Psoas muscle (tissue), 7 donors: ENCODE measurements at regions not wholly inside any gene's neighbourhood (a gene's known extent, or its start where the extent isn't known, plus 50 kb on each side); places are given as distances from the start of the nearest gene placed in this dataset.

Experiments used
- ATAC-seq, 4 donors: fragments of 200-7000 bp; cut with Tn5 transposase; one replicate each; pipeline ENCODE4 v1.9.1; 2020; ENCODE audit warnings: moderate library complexity in 3 of 4, mild to moderate bottlenecking in 2 of 4
- DNase-seq, 2 donors: peaks; one replicate each; pipeline ENCODE4 v3.0.0-alpha.2; 2020
- H3K27ac ChIP-seq: fragments of 200-600 bp; one replicate; pipeline ENCODE4 v1.8.0; 2022
- H3K27me3 ChIP-seq, 3 donors: fragments of 200-600 bp in 1 of 3; one replicate each; pipeline versions ENCODE4 v1.6.1 to v1.8.0; 2013 to 2022; ENCODE audit warnings: low read length in 2 of 3, mild to moderate bottlenecking in 2 of 3, moderate library complexity in 1 of 3; ENCODE audit not compliant: insufficient read depth in 3 of 3
- H3K36me3 ChIP-seq, 2 donors: fragments of 200-600 bp in 1 of 2; one replicate each; pipeline versions ENCODE4 v1.6.1 to v1.8.0; 2013 to 2022; ENCODE audit warnings: low read depth in 1 of 2, mild to moderate bottlenecking in 1 of 2, moderate library complexity in 1 of 2; ENCODE audit not compliant: insufficient read depth in 1 of 2
- H3K4me1 ChIP-seq: fragments of 200-600 bp; one replicate; pipeline ENCODE4 v1.8.0; 2022
- H3K4me3 ChIP-seq: fragments of 200-600 bp; one replicate; pipeline ENCODE4 v1.8.0; 2022; ENCODE audit warnings: mild to moderate bottlenecking
- H3K9me3 ChIP-seq: fragments of 200-600 bp; one replicate; pipeline ENCODE4 v1.8.0; 2022
- CTCF ChIP-seq: fragments of 200-600 bp; IDR thresholded peaks from one replicate; pipeline ENCODE4 v1.8.0; 2022; ENCODE audit warnings: antibody characterized with exemption
- WGBS, 3 donors: extraction: QIAGEN DNeasy Blood & Tissue Kit; methylation state at CpG; one replicate each; pipeline versions ENCODE4 v1.1.6 to v1.1.7; 2013; 5-methylcytosine and 5-hydroxymethylcytosine counted together
- intact Hi-C, 2 donors: fragments of 100-400 bp; cut with DNase I; formaldehyde crosslinking; loops; one replicate each; pipeline versions ENCODE4 v1.11.0 to v1.14.2; 2022
- donor health status: healthy with polysubstance abuse.
- donor health status: DM: no; HTN: no; CAD: no; lungs with moderate emphysema.
- donor health status: Bipolar disorder and iron deficiency.
- donor health status: healthy.
- donor health status: DM: yes; HTN: yes; CAD: no.
- donor health status: DM: no; HTN: no; CAD: no.
- donor health status: DM: yes; HTN: yes; CAD: no.

DNA sequence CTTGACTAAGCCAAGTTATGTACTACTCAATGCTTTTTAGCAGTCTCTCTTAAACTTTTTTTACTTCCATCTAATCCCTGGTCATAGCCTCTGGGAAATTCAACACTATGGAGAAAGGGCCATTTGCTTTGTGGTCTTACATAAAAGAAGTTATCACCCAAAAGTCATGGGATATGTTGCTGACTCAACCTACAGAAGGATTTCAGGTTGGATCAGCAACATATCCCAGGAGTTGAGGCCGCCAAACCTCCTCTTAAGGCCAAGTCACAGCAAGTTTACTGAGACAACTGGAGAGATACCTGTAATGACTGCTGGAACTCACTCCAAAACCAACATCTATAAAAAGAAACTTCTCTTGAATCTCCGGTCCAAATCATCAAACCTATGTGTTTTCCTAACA, 141.1 kb downstream of the IRS1 start:
- H3K27ac ChIP-seq = peak overlapping the region; percentile 89
- DNase-seq = no peak
- 14 to 38% (median 30%) methylated on average over 2 of the region's 2 CpGs for WGBS, 3 donors

GRCh38 chr2:226657340-226658053, 142.1 kb downstream of the IRS1 start:
- DNase-seq (no peak), ATAC-seq (no peak)
- Histone ChIP-seq H3K4me1 (peaks cover 30% of the 10 kb centered on the region), H3K27ac (peak overlapping the region; percentile 89), H3K27me3 (no peaks in the 10 kb centered on the region), H3K9me3 (no peaks in the 10 kb centered on the region), H3K4me3 (no peak overlapping the region), H3K36me3 (no peaks in the 10 kb centered on the region)
- whole genome bisulfite sequencing, 3 donors = 94 to 99% (median 96%) methylated on average over 6 of the region's 6 CpGs
- TF ChIP-seq CTCF = no peak
- intact Hi-C loops = loop anchor here in 1 of 2 donors (2.0 to 10.0 kb wide), 4 partner anchors 139 to 523 kb away; no protein-coding TSS in a partner anchor

More for the DNA sequence above, 141.1 kb downstream of the IRS1 start:
- intact Hi-C loops = loop anchor here in 1 of 2 donors (2.0 to 10.0 kb wide), 4 partner anchors 138 to 524 kb away; no protein-coding TSS in a partner anchor
- H3K4me3 ChIP-seq = no peak overlapping the region
- H3K4me1 ChIP-seq = peaks cover 28% of the 10 kb centered on the region
- no peak for TF ChIP-seq CTCF
- H3K27me3 ChIP-seq = no peaks in the 10 kb centered on the region
- no peaks in the 10 kb centered on the region for H3K36me3 ChIP-seq
- no peaks in the 10 kb centered on the region for H3K9me3 ChIP-seq
- peak in 3 of 4 donors; percentile 26 to 60 (median 26) for ATAC-seq

DNA sequence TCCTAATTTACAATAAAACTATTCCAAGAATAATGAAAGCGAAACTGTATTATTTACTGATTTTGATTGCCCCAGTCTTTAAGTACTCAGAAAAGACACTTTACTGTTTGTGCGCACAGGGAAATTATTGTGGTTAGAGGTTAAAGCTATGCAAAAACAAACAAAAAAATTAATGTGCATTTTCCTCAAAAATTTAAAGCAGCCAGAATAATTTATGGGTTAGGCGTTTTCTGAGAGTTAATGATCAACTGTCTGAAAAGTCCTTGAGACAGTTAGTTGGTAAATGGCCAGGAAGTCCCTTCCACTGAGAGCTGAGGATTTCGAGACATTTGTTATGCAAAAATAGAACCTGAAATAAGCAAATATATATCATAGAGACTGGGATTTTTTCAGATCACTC, 143.3 kb downstream of the IRS1 start:
- no peak for ATAC-seq
- 69 to 80% (median 70%) methylated on average over 4 of the region's 4 CpGs for WGBS, 3 donors
- Histone ChIP-seq H3K27ac (peak overlapping the region; percentile 18), H3K9me3 (no peaks in the 10 kb centered on the region), H3K27me3 (no peaks in the 10 kb centered on the region), H3K4me3 (no peak overlapping the region), H3K36me3 (no peaks in the 10 kb centered on the region), H3K4me1 (peaks cover 30% of the 10 kb centered on the region)
- no peak for TF ChIP-seq CTCF
- no peak for DNase-seq
- intact Hi-C loops = loop anchor here in 1 of 2 donors (10.0 kb wide), 3 partner anchors 302 to 522 kb away; no protein-coding TSS in a partner anchor

DNA sequence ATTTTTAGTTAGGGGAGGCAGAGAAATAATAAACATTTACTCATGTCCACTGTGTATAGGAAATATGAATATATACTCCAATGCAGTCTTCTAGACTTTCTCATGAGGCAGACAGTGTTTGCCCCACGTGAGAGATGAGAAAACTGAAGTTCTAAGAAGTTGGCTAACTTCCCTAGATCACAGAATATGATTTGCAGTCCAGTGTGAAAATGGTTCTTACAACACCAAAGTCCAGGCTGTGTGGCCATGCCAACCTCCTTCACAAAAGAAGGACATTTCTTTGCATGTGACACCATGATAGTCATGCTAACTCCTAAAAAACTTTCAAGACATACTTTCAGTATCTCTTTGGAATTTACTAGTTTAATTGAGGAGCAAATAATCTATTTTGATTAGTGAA, 143.7 kb downstream of the IRS1 start:
- TF ChIP-seq CTCF = no peak
- no peak for DNase-seq
- Histone ChIP-seq H3K27me3 (no peaks in the 10 kb centered on the region), H3K4me3 (no peak overlapping the region), H3K36me3 (no peaks in the 10 kb centered on the region), H3K27ac (no peak overlapping the region), H3K4me1 (peaks cover 31% of the 10 kb centered on the region), H3K9me3 (no peaks in the 10 kb centered on the region)
- 28 to 63% (median 34%) methylated on average over 1 of the region's 1 CpG for WGBS, 3 donors
- ATAC-seq = no peak
- intact Hi-C loops = loop anchor here in 1 of 2 donors (10.0 kb wide), 3 partner anchors 301 to 521 kb away; no protein-coding TSS in a partner anchor
